K562 (cell line): ENCODE measurements at regions not wholly inside any gene's neighbourhood (a gene's known extent, or its start where the extent isn't known, plus 50 kb on each side); places are given as distances from the start of the nearest gene placed in this dataset.

ENCODE experiments used
- ATAC-seq: fragments of 200-7000 bp; cut with Tn5 transposase; 3 replicates; pipeline ENCODE4 v1.9.1; 2020; ENCODE audit warnings: moderate library complexity
- BruUV-seq: library from RNA; stranded (reverse); fragments of 400-500 nt; replicated peaks from 2 replicates; lab custom pipeline; 2021; lab: Mats Ljungman, UMichigan
- CTCF ChIA-PET: fragments of 300-600 bp; formaldehyde crosslinking; extraction: SDS; loops from one replicate; lab custom pipeline; 2021; ENCODE audit warnings: low intra/inter-chr PET ratio; lab: Yijun Ruan, JAX
- POLR2A ChIA-PET: fragments of 300-600, 350-650 bp; sonication (Branson Sonifier 250); formaldehyde crosslinking; extraction: SDS; loops from one replicate; lab custom pipeline; 2021; ENCODE audit warnings: antibody characterized with exemption, inconsistent platforms; lab: Yijun Ruan, JAX
- DNase-seq, 4 experiments: peaks; one replicate each; pipeline versions ENCODE4 v3.0.0 to v3.0.0-alpha.2; 2011 to 2018; ENCODE audit warnings: low spot score in 3 of 4, mixed read lengths in 3 of 4; ENCODE audit errors: extremely low read depth in 1 of 4
- FAIRE-seq: peaks from 2 replicates; lab custom pipeline; 2011; peaks lifted over from hg19 to GRCh38; lab: Jason Lieb, UNC
- H2AFZ ChIP-seq: 2 replicates; pipeline ENCODE4 v1.6.0; 2011; ENCODE audit warnings: low read depth, low read length, control low read depth, inconsistent platforms
- H3K27ac ChIP-seq: fragments of 200-600 bp; 3 replicates; pipeline ENCODE4 v1.8.0; 2011; ENCODE audit warnings: low read depth, mild to moderate bottlenecking, control low read depth, inconsistent platforms, low read length, moderate library complexity, mixed read lengths; ENCODE audit errors: extremely low read depth
- H3K27me3 ChIP-seq, 2 experiments: fragments of 300-600 bp in 1 of 2; 2 replicates in 1 of 2; 3 replicates in 1 of 2; pipeline versions ENCODE4 v1.6.0 to v1.8.0; 2011; ENCODE audit warnings: inconsistent platforms in 2 of 2, low read length in 2 of 2, mild to moderate bottlenecking in 1 of 2, mixed read lengths in 1 of 2, moderate library complexity in 1 of 2; ENCODE audit not compliant: control insufficient read depth in 2 of 2, insufficient read depth in 2 of 2
- H3K36me3 ChIP-seq: fragments of 300-600 bp; 3 replicates; pipeline ENCODE4 v1.8.0; 2011; ENCODE audit warnings: mild to moderate bottlenecking, low read length, inconsistent platforms; ENCODE audit not compliant: control insufficient read depth, insufficient read depth
- H3K4me1 ChIP-seq, 2 experiments: fragments of 200-600 bp in 1 of 2; replicated peaks in 1 of 2; 2 replicates in 1 of 2; 3 replicates in 1 of 2; pipeline versions ENCODE4 v1.5.1 to v1.8.0; 2011; ENCODE audit warnings: inconsistent platforms in 2 of 2, low read length in 2 of 2, mild to moderate bottlenecking in 1 of 2, mixed read lengths in 1 of 2, moderate library complexity in 1 of 2; ENCODE audit not compliant: control insufficient read depth in 2 of 2, insufficient read depth in 2 of 2
- H3K4me2 ChIP-seq: 2 replicates; pipeline ENCODE4 v1.6.1; 2011; ENCODE audit warnings: low read length, control low read depth, inconsistent platforms, mixed read lengths; ENCODE audit not compliant: insufficient read depth
- H3K4me3 ChIP-seq: fragments of 200-600 bp; sonication (generic), shearing (Covaris generic); 2 replicates; pipeline ENCODE4 v1.5.1; 2016; ENCODE audit warnings: control low read depth, inconsistent platforms
- H3K79me2 ChIP-seq: fragments of 200-600 bp; 3 replicates; pipeline ENCODE4 v1.8.0; 2011; ENCODE audit warnings: low read length, inconsistent platforms; ENCODE audit not compliant: control insufficient read depth, insufficient read depth
- H3K9ac ChIP-seq, 2 experiments: 2 replicates each; pipeline versions ENCODE4 v1.6.0 to v1.6.1; 2011; ENCODE audit warnings: low read depth in 2 of 2, low read length in 2 of 2, control low read depth in 1 of 2, inconsistent platforms in 1 of 2, mild to moderate bottlenecking in 1 of 2, mixed read lengths in 1 of 2; ENCODE audit not compliant: insufficient read depth in 1 of 2
- H3K9me1 ChIP-seq: one replicate; pipeline ENCODE4 v1.6.0; 2011; ENCODE audit warnings: inconsistent platforms, mild to moderate bottlenecking, low read length, moderate library complexity; ENCODE audit not compliant: control insufficient read depth, insufficient read depth
- H3K9me3 ChIP-seq: replicated peaks from 2 replicates; pipeline ENCODE4 v1.5.1; 2011; ENCODE audit warnings: low read depth, low read length, inconsistent platforms; ENCODE audit not compliant: control insufficient read depth, insufficient read depth
- H4K20me1 ChIP-seq: replicated peaks from 2 replicates; pipeline ENCODE4 v1.6.1; 2011; ENCODE audit warnings: low read length, inconsistent platforms, mixed read lengths; ENCODE audit not compliant: control insufficient read depth, insufficient read depth
- CAMTA2 ChIP-seq: fragments of 250-450 bp; sonication (Bioruptor Pico); conservative IDR thresholded peaks from 2 replicates; pipeline ENCODE4 v1.5.1; 2022
- GTF2A2 ChIP-seq: IDR thresholded peaks from 2 replicates; pipeline ENCODE4 v1.6.1; 2016; ENCODE audit warnings: mild to moderate bottlenecking, missing genetic modification characterization, missing compliant biosample characterization
- KDM4B ChIP-seq, 2 experiments: fragments of 450-650 bp in 1 of 2; sonication (generic) in 1 of 2; IDR thresholded peaks; 2 replicates each; pipeline ENCODE4 v1.6.1; 2016 to 2017; ENCODE audit warnings: borderline replicate concordance in 2 of 2, antibody characterized with exemption in 1 of 2, low read depth in 1 of 2, mild to moderate bottlenecking in 1 of 2
- RERE ChIP-seq: sonication (generic); formaldehyde crosslinking; IDR thresholded peaks from 2 replicates; pipeline ENCODE4 v1.8.0; 2023; ENCODE audit warnings: missing genetic modification reagents, mild to moderate bottlenecking, borderline replicate concordance
- STAT5B ChIP-seq: fragments of 250-450 bp; sonication (Bioruptor Pico); IDR thresholded peaks from 2 replicates; pipeline ENCODE4 v1.8.0; 2021; ENCODE audit warnings: mild to moderate bottlenecking, inconsistent platforms
- ZNF589 ChIP-seq: fragments of 200-800 bp; sonication (Bioruptor generic); IDR thresholded peaks from 2 replicates; pipeline ENCODE4 v1.6.1; 2016; ENCODE audit warnings: low read depth, missing genetic modification characterization, missing compliant biosample characterization
- WGBS: fragments of 100-300 bp; shearing (Covaris generic); methylation state at CpG from one replicate; pipeline ENCODE4 v1.1.6; 2016; ENCODE audit warnings: low coverage, mixed read lengths; ENCODE audit not compliant: insufficient coverage; ENCODE audit errors: missing lambda C conversion rate; 5-methylcytosine and 5-hydroxymethylcytosine counted together
- in situ Hi-C: fragments of 300-500 bp; cut with MboI; formaldehyde crosslinking; loops from 4 replicates; pipeline ENCODE4 v1.15.0; 2018; ENCODE audit warnings: inconsistent platforms, mixed read lengths
- intact Hi-C: fragments of 100-400 bp; cut with micrococcal nuclease; formaldehyde crosslinking; loops from 2 replicates; pipeline ENCODE4 v1.14.2; 2022
- TF ChIP-seq, protein P1 (sequence below): sonication (generic); formaldehyde crosslinking; IDR thresholded peaks from 2 replicates; pipeline ENCODE4 v1.8.1; 2023; ENCODE audit warnings: mild to moderate bottlenecking, missing genetic modification reagents
- TF ChIP-seq, protein P2 (sequence below): fragments of 450-650 bp; IDR thresholded peaks from 2 replicates; pipeline ENCODE4 v1.6.1; 2016; ENCODE audit warnings: low read depth, mild to moderate bottlenecking, moderate library complexity

DNA sequence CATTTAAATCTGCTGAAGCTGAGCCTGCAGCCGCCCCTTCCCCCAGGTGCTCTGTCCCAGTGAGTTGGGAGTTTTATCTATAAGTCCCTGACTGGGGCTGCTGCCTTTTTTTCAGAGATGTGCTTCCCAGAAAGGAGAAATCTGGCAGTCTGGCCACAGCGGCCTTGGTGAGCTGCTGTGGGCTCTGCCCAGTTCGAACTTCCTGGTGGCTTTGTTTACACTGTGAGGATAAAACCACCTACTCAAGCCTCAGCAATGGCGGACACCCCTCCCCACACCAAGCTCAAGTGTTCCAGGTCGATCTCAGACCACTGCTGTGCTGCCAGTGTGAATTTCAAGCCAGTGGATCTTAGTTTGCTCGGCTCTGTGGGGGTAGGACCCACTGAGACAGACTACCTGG, 97.3 kb downstream of the ACAA2 start:
- Histone ChIP-seq H3K27ac (no peak overlapping the region), H3K4me1 (no peaks in the 10 kb centered on the region), H2AFZ (no peak overlapping the region), H3K27me3 (no peaks in the 10 kb centered on the region), H3K9me1 (no peaks in the 10 kb centered on the region), H3K4me2 (no peak overlapping the region), H3K36me3 (no peaks in the 10 kb centered on the region), H3K4me3 (no peak overlapping the region), H3K9me3 (no peaks in the 10 kb centered on the region), H3K79me2 (no peaks in the 10 kb centered on the region), H4K20me1 (no peaks in the 10 kb centered on the region), H3K9ac (no peak overlapping the region)
- ChIA-PET POLR2A (interaction anchor here (0.7 kb wide), 1 partner anchor 152 kb away, joined by 6 read pairs; no protein-coding TSS in a partner anchor), CTCF (no interaction called here)
- ATAC-seq (no peak), FAIRE-seq (no peak), DNase-seq (no peak)
- in situ Hi-C loops (no loop called here), intact Hi-C loops (no loop called here)
- no TSS peak for BruUV-seq
- 2% methylated on average over 5 of the region's 6 CpGs for WGBS
- TF ChIP-seq CAMTA2 (CRISPR knock-in tag) (no peak), KDM4B (IDR thresholded peaks at IDR 0.05; ENCODE audit: borderline replicate concordance in 2 of 2, low read depth in 1 of 2) (no peak), STAT5B (CRISPR knock-in tag) (no peak), GTF2A2 (no peak), ZNF589 (no peak), RERE (no peak)
- TF ChIP-seq, protein P1, sequence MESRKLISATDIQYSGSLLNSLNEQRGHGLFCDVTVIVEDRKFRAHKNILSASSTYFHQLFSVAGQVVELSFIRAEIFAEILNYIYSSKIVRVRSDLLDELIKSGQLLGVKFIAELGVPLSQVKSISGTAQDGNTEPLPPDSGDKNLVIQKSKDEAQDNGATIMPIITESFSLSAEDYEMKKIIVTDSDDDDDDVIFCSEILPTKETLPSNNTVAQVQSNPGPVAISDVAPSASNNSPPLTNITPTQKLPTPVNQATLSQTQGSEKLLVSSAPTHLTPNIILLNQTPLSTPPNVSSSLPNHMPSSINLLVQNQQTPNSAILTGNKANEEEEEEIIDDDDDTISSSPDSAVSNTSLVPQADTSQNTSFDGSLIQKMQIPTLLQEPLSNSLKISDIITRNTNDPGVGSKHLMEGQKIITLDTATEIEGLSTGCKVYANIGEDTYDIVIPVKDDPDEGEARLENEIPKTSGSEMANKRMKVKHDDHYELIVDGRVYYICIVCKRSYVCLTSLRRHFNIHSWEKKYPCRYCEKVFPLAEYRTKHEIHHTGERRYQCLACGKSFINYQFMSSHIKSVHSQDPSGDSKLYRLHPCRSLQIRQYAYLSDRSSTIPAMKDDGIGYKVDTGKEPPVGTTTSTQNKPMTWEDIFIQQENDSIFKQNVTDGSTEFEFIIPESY (CRISPR knock-in tag), result no peak
- TF ChIP-seq, protein P2, sequence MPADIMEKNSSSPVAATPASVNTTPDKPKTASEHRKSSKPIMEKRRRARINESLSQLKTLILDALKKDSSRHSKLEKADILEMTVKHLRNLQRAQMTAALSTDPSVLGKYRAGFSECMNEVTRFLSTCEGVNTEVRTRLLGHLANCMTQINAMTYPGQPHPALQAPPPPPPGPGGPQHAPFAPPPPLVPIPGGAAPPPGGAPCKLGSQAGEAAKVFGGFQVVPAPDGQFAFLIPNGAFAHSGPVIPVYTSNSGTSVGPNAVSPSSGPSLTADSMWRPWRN, result no peak
